Natural killer cell (primary cell): ENCODE measurements at regions not wholly inside any gene's neighbourhood (a gene's known extent, or its start where the extent isn't known, plus 50 kb on each side); places are given as distances from the start of the nearest gene placed in this dataset.
A peak's percentile ranks its signal among the peaks of the same experiment; 100 is the strongest.

ENCODE experiments used
- ATAC-seq, 3 donors: fragments of 150-1000 bp in 2 of 3; fragments of 200-7000 bp in 1 of 3; cut with Tn5 transposase; 1 replicate in 1 of 3; 2 replicates in 2 of 3; pipeline ENCODE4 v1.10.0; 2021; ENCODE audit warnings: mild to moderate bottlenecking in 2 of 3, moderate library complexity in 2 of 3
- DNase-seq, 2 donors: peaks; one replicate each; pipeline versions ENCODE4 v3.0.0 to v3.0.0-alpha.2; 2013 to 2021; ENCODE audit warnings: mixed read lengths in 1 of 2
- H3K27ac ChIP-seq: one replicate; pipeline ENCODE4 v1.5.1; 2013; ENCODE audit warnings: mild to moderate bottlenecking, low read length
- H3K27me3 ChIP-seq: one replicate; pipeline ENCODE4 v1.6.1; 2013; ENCODE audit warnings: low read length; ENCODE audit not compliant: control insufficient read depth, insufficient read depth
- H3K36me3 ChIP-seq: one replicate; pipeline ENCODE4 v1.6.1; 2013; ENCODE audit warnings: low read length; ENCODE audit not compliant: control insufficient read depth, insufficient read depth
- H3K4me1 ChIP-seq: one replicate; pipeline ENCODE4 v1.6.1; 2013; ENCODE audit warnings: low read length; ENCODE audit not compliant: control insufficient read depth, insufficient read depth
- H3K4me3 ChIP-seq: one replicate; pipeline ENCODE4 v1.5.1; 2013; ENCODE audit warnings: low read length
- H3K9me3 ChIP-seq: one replicate; pipeline ENCODE4 v1.6.1; 2013; ENCODE audit warnings: low read length; ENCODE audit not compliant: control insufficient read depth, insufficient read depth
- H3K27ac Mint-ChIP-seq, 2 donors: one replicate each; pipeline ENCODE4 v1.8.0; 2022; ENCODE audit warnings: mild to moderate bottlenecking in 2 of 2, mixed read lengths in 2 of 2, moderate library complexity in 1 of 2
- H3K27me3 Mint-ChIP-seq, 2 donors: one replicate each; pipeline ENCODE4 v1.8.0; 2022; ENCODE audit warnings: low read depth in 2 of 2, mixed read lengths in 2 of 2
- H3K36me3 Mint-ChIP-seq: one replicate; pipeline ENCODE4 v1.8.0; 2022; ENCODE audit warnings: mixed read lengths
- H3K4me1 Mint-ChIP-seq, 2 donors: one replicate each; pipeline ENCODE4 v1.8.0; 2022; ENCODE audit warnings: mixed read lengths in 2 of 2
- H3K4me3 Mint-ChIP-seq: one replicate; pipeline ENCODE4 v1.8.0; 2022; ENCODE audit warnings: mild to moderate bottlenecking, moderate library complexity, mixed read lengths
- H3K9me3 Mint-ChIP-seq, 2 donors: one replicate each; pipeline ENCODE4 v1.8.0; 2022; ENCODE audit warnings: mixed read lengths in 2 of 2
- CTCF ChIP-seq: fragments of 200-600 bp; IDR thresholded peaks from one replicate; pipeline ENCODE4 v1.8.0; 2022; ENCODE audit warnings: antibody characterized with exemption
- WGBS: methylation state at CpG from one replicate; pipeline ENCODE4 v1.1.7; 2013; ENCODE audit warnings: missing lambda C conversion rate; ENCODE audit not compliant: insufficient coverage; 5-methylcytosine and 5-hydroxymethylcytosine counted together
- intact Hi-C: fragments of 100-400 bp; cut with micrococcal nuclease; formaldehyde crosslinking; loops from one replicate; pipeline ENCODE4 v1.14.2; 2022

GRCh38 chrY:15404551-15404950 is 880.2 kb downstream of the NLGN4Y start:
- Mint-ChIP-seq H3K4me1 (no peaks in the 10 kb centered on the region), H3K27ac (no peak overlapping the region), H3K4me3 (no peak overlapping the region), H3K9me3 (peaks cover 0 to 5% of the 10 kb centered on the region in 2 donors), H3K36me3 (no peaks in the 10 kb centered on the region), H3K27me3 (peaks cover 0 to 2% of the 10 kb centered on the region in 2 donors)
- Histone ChIP-seq H3K27me3 (no peaks in the 10 kb centered on the region), H3K27ac (no peak overlapping the region), H3K9me3 (no peaks in the 10 kb centered on the region), H3K36me3 (no peaks in the 10 kb centered on the region), H3K4me3 (no peak overlapping the region), H3K4me1 (no peaks in the 10 kb centered on the region)
- ATAC-seq (no peak), DNase-seq (no peak)
- TF ChIP-seq CTCF = no peak
- WGBS = 50% methylated on average over 1 of the region's 1 CpG
- intact Hi-C loops = no loop called here

GRCh38 chrY:15415165-15415564 is 890.8 kb downstream of the NLGN4Y start:
- no peaks in the 10 kb centered on the region for H3K36me3 Mint-ChIP-seq
- Histone ChIP-seq H3K27ac (no peak overlapping the region), H3K4me1 (no peaks in the 10 kb centered on the region), H3K9me3 (no peaks in the 10 kb centered on the region), H3K27me3 (no peaks in the 10 kb centered on the region), H3K36me3 (no peaks in the 10 kb centered on the region), H3K4me3 (no peak overlapping the region)
- WGBS = 67% methylated on average over 1 of the region's 1 CpG
- no peak overlapping the region for H3K27ac Mint-ChIP-seq
- H3K9me3 Mint-ChIP-seq = no peaks in the 10 kb centered on the region
- no peak for TF ChIP-seq CTCF
- H3K4me3 Mint-ChIP-seq = no peak overlapping the region
- H3K27me3 Mint-ChIP-seq = no peaks in the 10 kb centered on the region
- ATAC-seq (no peak), DNase-seq (no peak)
- H3K4me1 Mint-ChIP-seq = no peaks in the 10 kb centered on the region
- intact Hi-C loops = no loop called here

GRCh38 chrY:15418613-15419012 is 894.3 kb downstream of the NLGN4Y start:
- Mint-ChIP-seq H3K9me3 (no peaks in the 10 kb centered on the region), H3K27me3 (no peaks in the 10 kb centered on the region), H3K36me3 (no peaks in the 10 kb centered on the region), H3K4me3 (no peak overlapping the region), H3K4me1 (peaks cover 0 to 5% of the 10 kb centered on the region in 2 donors), H3K27ac (no peak overlapping the region)
- Histone ChIP-seq H3K27ac (no peak overlapping the region), H3K4me3 (no peak overlapping the region), H3K4me1 (peaks cover under 1% of the 10 kb centered on the region), H3K27me3 (no peaks in the 10 kb centered on the region), H3K9me3 (no peaks in the 10 kb centered on the region), H3K36me3 (no peaks in the 10 kb centered on the region)
- DNase-seq = no peak
- TF ChIP-seq CTCF = no peak
- intact Hi-C loops = no loop called here
- no peak for ATAC-seq

GRCh38 chrY:15424665-15425132 is 900.4 kb downstream of the NLGN4Y start:
- peak overlapping the region; percentile 30 for H3K4me3 ChIP-seq
- no peak for TF ChIP-seq CTCF
- DNase-seq = peak in 1 of 2 donors; percentile 62
- Mint-ChIP-seq H3K9me3 (peaks cover 0 to 4% of the 10 kb centered on the region in 2 donors), H3K27ac (peak overlapping the region in 1 of 2 donors; percentile 87), H3K4me1 (peaks cover 0 to 30% of the 10 kb centered on the region in 2 donors), H3K36me3 (no peaks in the 10 kb centered on the region), H3K27me3 (no peaks in the 10 kb centered on the region), H3K4me3 (no peak overlapping the region)
- H3K36me3 ChIP-seq = no peaks in the 10 kb centered on the region
- intact Hi-C loops = no loop called here
- H3K4me1 ChIP-seq = peaks cover 13% of the 10 kb centered on the region
- peak overlapping the region; percentile 71 for H3K27ac ChIP-seq
- no peaks in the 10 kb centered on the region for H3K9me3 ChIP-seq
- peak in 2 of 3 donors; percentile 59 to 88 for ATAC-seq
- no peaks in the 10 kb centered on the region for H3K27me3 ChIP-seq
- 0% methylated on average over 5 of the region's 6 CpGs for WGBS
